MM.1S (cell line): ENCODE measurements at regions not wholly inside any gene's neighbourhood (a gene's known extent, or its start where the extent isn't known, plus 50 kb on each side); places are given as distances from the start of the nearest gene placed in this dataset.

Experiments used
- CTCF ChIP-seq: fragments of 300-600 bp; sonication (generic); IDR thresholded peaks from 2 replicates; pipeline ENCODE4 v1.5.1; 2016; ENCODE audit warnings: antibody characterized with exemption, low read length, mixed read lengths
- EZH2phosphoT487 ChIP-seq: fragments of 300-600 bp; sonication (generic); IDR thresholded peaks from 2 replicates; pipeline ENCODE4 v1.6.1; 2018; ENCODE audit warnings: antibody characterized with exemption, low read length

DNA sequence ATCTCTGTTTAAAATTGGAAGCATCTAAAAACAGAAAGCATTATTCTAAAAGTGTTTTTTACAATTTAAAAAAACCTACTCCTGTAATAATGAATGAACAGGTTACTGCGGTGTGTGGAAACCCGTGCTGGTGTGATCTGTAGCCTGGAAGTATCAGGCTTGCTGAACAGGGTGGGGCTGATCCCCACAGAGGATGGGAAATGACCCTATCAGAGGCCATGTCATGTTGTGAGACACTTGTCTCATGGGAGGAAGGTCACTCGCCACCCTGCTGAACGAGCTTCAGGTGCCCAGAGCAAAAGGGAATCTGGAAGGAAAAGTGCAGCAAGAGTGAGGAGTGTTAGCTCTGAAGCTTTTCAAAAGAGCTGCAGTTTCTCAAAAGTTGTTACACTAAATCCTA, 320.7 kb downstream of the RRAGC start:
- TF ChIP-seq EZH2phosphoT487 (no peak), CTCF (no peak)
